ENCODE measurements at regions not wholly inside any gene's neighbourhood (a gene's known extent, or its start where the extent isn't known, plus 50 kb on each side); places are given as distances from the start of the nearest gene placed in this dataset.

- no peak overlapping the region for H3K4me3 Mint-ChIP-seq (ENCODE audit: low read depth, unreplicated experiment)
- TF ChIP-seq CTCF (IDR thresholded peaks at IDR 0.05; ENCODE audit: unreplicated experiment) = no peak
- CTCF ChIA-PET = no interaction called here
- H3K27me3 Mint-ChIP-seq (ENCODE audit: unreplicated experiment) = no peaks in the 10 kb centered on the region
- BruUV-seq (replicated peaks) = no TSS peak
- no peaks in the 10 kb centered on the region for H3K9me3 Mint-ChIP-seq (ENCODE audit: low read depth, unreplicated experiment)
- intact Hi-C loops (cut with micrococcal nuclease; ENCODE audit: unreplicated experiment) = no loop called here
- no peaks in the 10 kb centered on the region for H3K4me1 Mint-ChIP-seq (ENCODE audit: low read depth, unreplicated experiment)
- no peak overlapping the region for H3K27ac Mint-ChIP-seq (ENCODE audit: unreplicated experiment)
- H3K36me3 Mint-ChIP-seq (ENCODE audit: insufficient read depth, unreplicated experiment) = no peaks in the 10 kb centered on the region
- no peak for DNase-seq
Measured at GRCh38 chr1:191460234-191460633, 698.0 kb upstream of the RGS18 start.

GRCh38 chr1:191483988-191484387 is 674.3 kb upstream of the RGS18 start:
- Mint-ChIP-seq H3K27me3 (ENCODE audit: unreplicated experiment) (no peaks in the 10 kb centered on the region), H3K4me3 (ENCODE audit: low read depth, unreplicated experiment) (no peak overlapping the region), H3K36me3 (ENCODE audit: insufficient read depth, unreplicated experiment) (no peaks in the 10 kb centered on the region), H3K9me3 (ENCODE audit: low read depth, unreplicated experiment) (no peaks in the 10 kb centered on the region), H3K4me1 (ENCODE audit: low read depth, unreplicated experiment) (no peaks in the 10 kb centered on the region), H3K27ac (ENCODE audit: unreplicated experiment) (no peak overlapping the region)
- intact Hi-C loops (cut with micrococcal nuclease; ENCODE audit: unreplicated experiment) = no loop called here
- no peak for DNase-seq
- BruUV-seq (replicated peaks) = no TSS peak
- no peak for TF ChIP-seq CTCF (IDR thresholded peaks at IDR 0.05; ENCODE audit: unreplicated experiment)
- CTCF ChIA-PET = no interaction called here

GRCh38 chr1:191490303-191490702 is 668.0 kb upstream of the RGS18 start:
- Mint-ChIP-seq H3K9me3 (ENCODE audit: low read depth, unreplicated experiment) (peaks cover 5% of the 10 kb centered on the region), H3K36me3 (ENCODE audit: insufficient read depth, unreplicated experiment) (no peaks in the 10 kb centered on the region), H3K4me1 (ENCODE audit: low read depth, unreplicated experiment) (no peaks in the 10 kb centered on the region), H3K27ac (ENCODE audit: unreplicated experiment) (no peak overlapping the region), H3K27me3 (ENCODE audit: unreplicated experiment) (no peaks in the 10 kb centered on the region), H3K4me3 (ENCODE audit: low read depth, unreplicated experiment) (no peak overlapping the region)
- CTCF ChIA-PET = no interaction called here
- no TSS peak for BruUV-seq (replicated peaks)
- DNase-seq = no peak
- intact Hi-C loops (cut with micrococcal nuclease; ENCODE audit: unreplicated experiment) = no loop called here
- no peak for TF ChIP-seq CTCF (IDR thresholded peaks at IDR 0.05; ENCODE audit: unreplicated experiment)

- intact Hi-C loops (cut with micrococcal nuclease; ENCODE audit: unreplicated experiment) = no loop called here
- no peaks in the 10 kb centered on the region for H3K36me3 Mint-ChIP-seq (ENCODE audit: insufficient read depth, unreplicated experiment)
- no TSS peak for BruUV-seq (replicated peaks)
- H3K4me1 Mint-ChIP-seq (ENCODE audit: low read depth, unreplicated experiment) = peaks cover 8% of the 10 kb centered on the region
- no peak for TF ChIP-seq CTCF (IDR thresholded peaks at IDR 0.05; ENCODE audit: unreplicated experiment)
- CTCF ChIA-PET = no interaction called here
- no peak overlapping the region for H3K4me3 Mint-ChIP-seq (ENCODE audit: low read depth, unreplicated experiment)
- no peak for DNase-seq
- no peak overlapping the region for H3K27ac Mint-ChIP-seq (ENCODE audit: unreplicated experiment)
- H3K27me3 Mint-ChIP-seq (ENCODE audit: unreplicated experiment) = no peaks in the 10 kb centered on the region
- peaks cover 2% of the 10 kb centered on the region for H3K9me3 Mint-ChIP-seq (ENCODE audit: low read depth, unreplicated experiment)
Measured at GRCh38 chr1:191495040-191495439, 663.2 kb upstream of the RGS18 start.

- H3K27me3 Mint-ChIP-seq (ENCODE audit: unreplicated experiment) = no peaks in the 10 kb centered on the region
- BruUV-seq (replicated peaks) = no TSS peak
- CTCF ChIA-PET = no interaction called here
- intact Hi-C loops (cut with micrococcal nuclease; ENCODE audit: unreplicated experiment) = no loop called here
- H3K9me3 Mint-ChIP-seq (ENCODE audit: low read depth, unreplicated experiment) = no peaks in the 10 kb centered on the region
- H3K4me3 Mint-ChIP-seq (ENCODE audit: low read depth, unreplicated experiment) = no peak overlapping the region
- peaks cover 8% of the 10 kb centered on the region for H3K4me1 Mint-ChIP-seq (ENCODE audit: low read depth, unreplicated experiment)
- no peak for DNase-seq
- no peak for TF ChIP-seq CTCF (IDR thresholded peaks at IDR 0.05; ENCODE audit: unreplicated experiment)
- H3K27ac Mint-ChIP-seq (ENCODE audit: unreplicated experiment) = no peak overlapping the region
- no peaks in the 10 kb centered on the region for H3K36me3 Mint-ChIP-seq (ENCODE audit: insufficient read depth, unreplicated experiment)
Measured at GRCh38 chr1:191498318-191498717, 659.9 kb upstream of the RGS18 start.

All from Calu3 (cell line).